ENCODE measurements at regions not wholly inside any gene's neighbourhood (a gene's known extent, or its start where the extent isn't known, plus 50 kb on each side); places are given as distances from the start of the nearest gene placed in this dataset.

GRCh38 chr21:14057313-14057712 is 153.4 kb downstream of the LIPI start:
- Histone ChIP-seq H3K4me3 (replicated peaks in 1 of 3; ENCODE audit: insufficient read depth in 1 of 3, low read depth in 1 of 3, low read length in 3 of 3) (no peak overlapping the region), H2AFZ (ENCODE audit: low read depth, low read length) (no peak overlapping the region), H4K20me1 (replicated peaks; ENCODE audit: control insufficient read depth, extremely low read depth, insufficient read depth, low read length) (no peaks in the 10 kb centered on the region), H3K9ac (replicated peaks; ENCODE audit: extremely low read depth, insufficient read depth, low read length) (no peak overlapping the region), H3K4me2 (ENCODE audit: insufficient read depth, low read length) (no peak overlapping the region), H3K27ac (ENCODE audit: insufficient read depth, low read depth, low read length) (no peak overlapping the region), H3K36me3 (ENCODE audit: control insufficient read depth in 2 of 2, extremely low read depth in 1 of 2, insufficient read depth in 2 of 2, low read length in 2 of 2) (no peaks in the 10 kb centered on the region), H3K9me3 (replicated peaks; ENCODE audit: control insufficient read depth, insufficient read depth, low read length) (peaks cover 9% of the 10 kb centered on the region), H3K9me1 (replicated peaks; ENCODE audit: control insufficient read depth, extremely low read depth, insufficient read depth, low read length) (no peaks in the 10 kb centered on the region), H3K27me3 (ENCODE audit: control insufficient read depth in 2 of 2, insufficient read depth in 2 of 2, low read length in 2 of 2) (no peaks in the 10 kb centered on the region), H3K79me2 (ENCODE audit: control insufficient read depth, insufficient read depth, low read length) (no peaks in the 10 kb centered on the region), H3K4me1 (ENCODE audit: control insufficient read depth, extremely low read depth, insufficient read depth, low read length) (no peaks in the 10 kb centered on the region)
- POLR2A ChIA-PET, result no interaction called here
- no peak for DNase-seq (ENCODE audit: low read depth, low spot score)
- CTCF ChIA-PET, result no interaction called here
- intact Hi-C loops (cut with micrococcal nuclease) (no loop called here), dilution Hi-C loops (cut with MboI; ENCODE audit: extremely low pct_ligation_motif_present, low sequenced_read_pairs) (no loop called here)
- no peak for FAIRE-seq
- no peak for TF ChIP-seq CTCF (IDR thresholded peaks at IDR 0.05; ENCODE audit: extremely low read depth in 1 of 2, insufficient read depth in 1 of 2, low read depth in 1 of 2, low read length in 2 of 2)
- TF ChIP-seq GATA2 (IDR thresholded peaks at IDR 0.05; ENCODE audit: insufficient read depth, insufficient read length, low read depth, low read length), result no peak
- no peak for TF ChIP-seq FOS (IDR thresholded peaks at IDR 0.05; ENCODE audit: borderline replicate concordance, insufficient read depth, low read length)
- no TSS peak for BruUV-seq (replicated peaks)

- intact Hi-C loops (cut with micrococcal nuclease) (no loop called here), dilution Hi-C loops (cut with MboI; ENCODE audit: extremely low pct_ligation_motif_present, low sequenced_read_pairs) (no loop called here)
- Histone ChIP-seq H3K9ac (replicated peaks; ENCODE audit: extremely low read depth, insufficient read depth, low read length) (no peak overlapping the region), H3K27me3 (ENCODE audit: control insufficient read depth in 2 of 2, insufficient read depth in 2 of 2, low read length in 2 of 2) (no peaks in the 10 kb centered on the region), H3K4me2 (ENCODE audit: insufficient read depth, low read length) (no peak overlapping the region), H3K79me2 (ENCODE audit: control insufficient read depth, insufficient read depth, low read length) (no peaks in the 10 kb centered on the region), H2AFZ (ENCODE audit: low read depth, low read length) (no peak overlapping the region), H4K20me1 (replicated peaks; ENCODE audit: control insufficient read depth, extremely low read depth, insufficient read depth, low read length) (no peaks in the 10 kb centered on the region), H3K9me3 (replicated peaks; ENCODE audit: control insufficient read depth, insufficient read depth, low read length) (peaks cover 9% of the 10 kb centered on the region), H3K9me1 (replicated peaks; ENCODE audit: control insufficient read depth, extremely low read depth, insufficient read depth, low read length) (no peaks in the 10 kb centered on the region), H3K36me3 (ENCODE audit: control insufficient read depth in 2 of 2, extremely low read depth in 1 of 2, insufficient read depth in 2 of 2, low read length in 2 of 2) (no peaks in the 10 kb centered on the region), H3K4me3 (replicated peaks in 1 of 3; ENCODE audit: insufficient read depth in 1 of 3, low read depth in 1 of 3, low read length in 3 of 3) (no peak overlapping the region), H3K4me1 (ENCODE audit: control insufficient read depth, extremely low read depth, insufficient read depth, low read length) (no peaks in the 10 kb centered on the region), H3K27ac (ENCODE audit: insufficient read depth, low read depth, low read length) (no peak overlapping the region)
- no TSS peak for BruUV-seq (replicated peaks)
- FAIRE-seq (no peak), DNase-seq (ENCODE audit: low read depth, low spot score) (no peak)
- CTCF ChIA-PET, result no interaction called here
- no peak for TF ChIP-seq CTCF (IDR thresholded peaks at IDR 0.05; ENCODE audit: extremely low read depth in 1 of 2, insufficient read depth in 1 of 2, low read depth in 1 of 2, low read length in 2 of 2)
- no peak for TF ChIP-seq JUN (IDR thresholded peaks at IDR 0.05; ENCODE audit: borderline replicate concordance, insufficient read depth, insufficient read length, low read depth)
- TF ChIP-seq POLR2AphosphoS5 (IDR thresholded peaks at IDR 0.05; ENCODE audit: insufficient read depth, low read depth, low read length), result no peak
- TF ChIP-seq POLR2A (IDR thresholded peaks at IDR 0.05; ENCODE audit: low read depth, low read length), result no peak
- no peak for TF ChIP-seq MAX (IDR thresholded peaks at IDR 0.05; ENCODE audit: insufficient read depth, insufficient read length)
- no peak for TF ChIP-seq MYC (IDR thresholded peaks at IDR 0.05; ENCODE audit: low read depth, low read length)
- no peak for TF ChIP-seq FOS (IDR thresholded peaks at IDR 0.05; ENCODE audit: borderline replicate concordance, insufficient read depth, low read length)
- TF ChIP-seq GATA2 (IDR thresholded peaks at IDR 0.05; ENCODE audit: insufficient read depth, insufficient read length, low read depth, low read length), result no peak
- TF ChIP-seq EZH2 (IDR thresholded peaks at IDR 0.05; ENCODE audit: borderline replicate concordance, low read depth, low read length, severe bottlenecking), result no peak
- POLR2A ChIA-PET, result no interaction called here
These were observed 154.0 kb downstream of the LIPI start for GRCh38 chr21:14056771-14057191.

Measured in endothelial cell of umbilical vein (primary cell).